ENCODE measurements at regions not wholly inside any gene's neighbourhood (a gene's known extent, or its start where the extent isn't known, plus 50 kb on each side); places are given as distances from the start of the nearest gene placed in this dataset.

GRCh38 chr2:10183146-10183675 is 60.7 kb downstream of the RRM2 start:
- H3K36me3 Mint-ChIP-seq: peaks cover 0 to 10% (median 0%) of the 10 kb centered on the region in 3 donors
- DNase-seq: no peak
- H3K4me1 Mint-ChIP-seq: no peaks in the 10 kb centered on the region
- no peak overlapping the region for H3K4me3 Mint-ChIP-seq
- peaks cover 0 to 2% (median 2%) of the 10 kb centered on the region in 3 donors for H3K27me3 Mint-ChIP-seq (ENCODE audit: low read depth in 3 of 3)
- H3K9me3 Mint-ChIP-seq: no peaks in the 10 kb centered on the region
- H3K27ac Mint-ChIP-seq: no peak overlapping the region

DNA sequence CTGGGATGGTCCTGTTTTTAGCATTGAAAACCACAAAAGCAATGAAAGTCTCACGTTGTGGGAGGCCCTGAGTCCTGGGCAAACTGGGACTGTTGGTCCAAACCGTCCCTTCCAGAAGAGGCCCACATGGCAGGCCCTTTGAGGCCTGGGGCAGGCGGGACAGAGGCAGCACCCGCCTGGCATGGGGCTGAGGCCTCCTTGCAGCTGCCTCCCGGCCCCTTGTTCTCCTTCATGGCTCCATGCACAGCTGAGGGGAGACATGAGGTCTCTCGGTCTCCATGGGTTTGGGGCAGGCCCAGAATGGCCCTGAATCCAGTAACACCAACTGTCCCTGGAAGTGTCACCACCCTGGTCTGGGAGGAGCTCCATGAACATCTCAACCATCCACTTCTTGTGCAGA is 61.9 kb downstream of the RRM2 start:
- Mint-ChIP-seq H3K27ac (no peak overlapping the region), H3K27me3 (ENCODE audit: low read depth in 3 of 3) (peaks cover 0 to 2% (median 2%) of the 10 kb centered on the region in 3 donors), H3K9me3 (no peaks in the 10 kb centered on the region), H3K4me3 (no peak overlapping the region), H3K36me3 (peaks cover 0 to 7% (median 0%) of the 10 kb centered on the region in 3 donors), H3K4me1 (no peaks in the 10 kb centered on the region)
- DNase-seq: no peak

DNA sequence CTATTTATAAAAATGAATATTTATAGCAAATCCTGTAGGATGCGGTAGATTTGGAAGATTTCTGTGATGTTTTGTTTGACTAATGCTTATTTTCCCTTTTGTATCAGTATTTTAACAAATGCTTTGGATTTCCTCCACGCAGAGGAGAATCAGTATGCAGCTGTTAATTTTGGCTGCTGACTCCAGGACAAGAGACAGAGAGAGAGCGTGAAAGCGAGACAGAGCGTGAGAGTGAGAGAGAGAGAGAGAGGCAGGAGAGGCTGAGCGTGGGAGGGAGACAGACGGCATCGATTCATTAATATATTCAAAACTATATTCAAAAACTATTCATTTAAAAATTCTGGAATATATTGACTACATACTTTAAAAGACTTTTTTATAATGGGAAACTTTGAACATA is 62.5 kb downstream of the RRM2 start:
- Mint-ChIP-seq H3K27ac (peak overlapping the region in 1 of 6 donors; percentile 73), H3K4me1 (peaks cover 0 to 3% of the 10 kb centered on the region in 2 donors), H3K9me3 (no peaks in the 10 kb centered on the region), H3K36me3 (peaks cover 0 to 7% (median 0%) of the 10 kb centered on the region in 3 donors), H3K27me3 (ENCODE audit: low read depth in 3 of 3) (peaks cover 0 to 6% (median 5%) of the 10 kb centered on the region in 3 donors), H3K4me3 (no peak overlapping the region)
- no peak for DNase-seq

GRCh38 chr2:10185755-10186154 is 63.2 kb downstream of the RRM2 start:
- DNase-seq: no peak
- no peak overlapping the region for H3K4me3 Mint-ChIP-seq
- H3K4me1 Mint-ChIP-seq: peaks cover 0 to 3% of the 10 kb centered on the region in 2 donors
- peaks cover 0 to 13% (median 7%) of the 10 kb centered on the region in 3 donors for H3K27me3 Mint-ChIP-seq (ENCODE audit: low read depth in 3 of 3)
- peaks cover 0 to 11% (median 0%) of the 10 kb centered on the region in 3 donors for H3K36me3 Mint-ChIP-seq
- peak overlapping the region in 1 of 6 donors; percentile 46 for H3K27ac Mint-ChIP-seq
- H3K9me3 Mint-ChIP-seq: peaks cover 0 to 3% (median 0%) of the 10 kb centered on the region in 6 donors

- DNase-seq: no peak
- peaks cover 0 to 4% (median 0%) of the 10 kb centered on the region in 3 donors for H3K36me3 Mint-ChIP-seq
- peaks cover 0 to 19% (median 7%) of the 10 kb centered on the region in 3 donors for H3K27me3 Mint-ChIP-seq (ENCODE audit: low read depth in 3 of 3)
- peaks cover 0 to 3% (median 0%) of the 10 kb centered on the region in 6 donors for H3K9me3 Mint-ChIP-seq
- H3K4me1 Mint-ChIP-seq: peaks cover 0 to 4% of the 10 kb centered on the region in 2 donors
- H3K4me3 Mint-ChIP-seq: no peak overlapping the region
- no peak overlapping the region for H3K27ac Mint-ChIP-seq
These were observed 64.5 kb downstream of the RRM2 start for GRCh38 chr2:10186868-10187535.

DNA sequence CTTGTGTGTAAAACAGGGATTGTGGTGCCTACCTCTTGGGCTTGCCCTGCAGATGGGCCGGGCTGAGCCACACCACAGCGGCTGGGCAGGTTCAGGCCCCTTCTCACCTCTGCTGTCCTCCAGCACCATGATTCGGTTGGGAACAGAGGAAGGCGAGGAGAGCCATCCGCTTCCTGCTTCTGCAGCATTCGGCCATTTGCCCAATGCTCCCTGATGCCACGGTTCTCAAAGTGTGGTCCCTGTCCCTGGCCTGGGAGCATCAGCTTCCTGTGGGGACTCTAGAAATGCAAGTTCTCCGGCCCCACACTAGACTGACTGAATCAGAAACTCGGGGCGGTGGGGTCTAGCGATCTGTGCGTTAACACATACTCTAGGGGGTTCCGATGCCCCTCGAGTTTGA is 65.1 kb downstream of the RRM2 start:
- H3K4me3 Mint-ChIP-seq: no peak overlapping the region
- peaks cover 0 to 4% (median 0%) of the 10 kb centered on the region in 3 donors for H3K36me3 Mint-ChIP-seq
- DNase-seq: no peak
- peaks cover 0 to 3% (median 0%) of the 10 kb centered on the region in 6 donors for H3K9me3 Mint-ChIP-seq
- H3K4me1 Mint-ChIP-seq: peaks cover 0 to 4% of the 10 kb centered on the region in 2 donors
- peaks cover 0 to 19% (median 7%) of the 10 kb centered on the region in 3 donors for H3K27me3 Mint-ChIP-seq (ENCODE audit: low read depth in 3 of 3)
- no peak overlapping the region for H3K27ac Mint-ChIP-seq

DNA sequence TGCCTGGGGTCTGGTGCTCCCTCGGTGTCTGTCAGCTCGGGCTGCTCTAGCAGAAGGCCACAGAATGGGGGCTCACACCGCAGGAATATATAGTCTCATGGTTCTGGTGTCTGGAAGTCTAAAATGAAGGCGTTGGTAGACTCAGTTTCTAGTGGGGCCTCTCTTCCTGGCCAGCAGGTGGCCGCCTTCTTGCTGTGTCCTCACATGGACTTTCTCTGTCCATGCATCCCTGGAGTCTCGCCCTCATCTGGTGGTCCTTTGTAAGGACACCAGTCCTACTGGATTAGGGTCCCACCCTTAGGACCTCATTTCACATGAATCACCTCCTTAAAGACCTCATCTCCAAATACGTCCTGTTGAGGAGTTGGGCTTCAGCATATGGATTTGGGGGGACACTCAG is 65.7 kb downstream of the RRM2 start:
- Mint-ChIP-seq H3K36me3 (peaks cover 0 to 4% (median 0%) of the 10 kb centered on the region in 3 donors), H3K4me1 (peaks cover 0 to 4% of the 10 kb centered on the region in 2 donors), H3K9me3 (peaks cover 0 to 3% (median 0%) of the 10 kb centered on the region in 6 donors), H3K4me3 (no peak overlapping the region), H3K27ac (peak overlapping the region in 1 of 6 donors; percentile 46), H3K27me3 (ENCODE audit: low read depth in 3 of 3) (peaks cover 0 to 19% (median 7%) of the 10 kb centered on the region in 3 donors)
- no peak for DNase-seq

DNA sequence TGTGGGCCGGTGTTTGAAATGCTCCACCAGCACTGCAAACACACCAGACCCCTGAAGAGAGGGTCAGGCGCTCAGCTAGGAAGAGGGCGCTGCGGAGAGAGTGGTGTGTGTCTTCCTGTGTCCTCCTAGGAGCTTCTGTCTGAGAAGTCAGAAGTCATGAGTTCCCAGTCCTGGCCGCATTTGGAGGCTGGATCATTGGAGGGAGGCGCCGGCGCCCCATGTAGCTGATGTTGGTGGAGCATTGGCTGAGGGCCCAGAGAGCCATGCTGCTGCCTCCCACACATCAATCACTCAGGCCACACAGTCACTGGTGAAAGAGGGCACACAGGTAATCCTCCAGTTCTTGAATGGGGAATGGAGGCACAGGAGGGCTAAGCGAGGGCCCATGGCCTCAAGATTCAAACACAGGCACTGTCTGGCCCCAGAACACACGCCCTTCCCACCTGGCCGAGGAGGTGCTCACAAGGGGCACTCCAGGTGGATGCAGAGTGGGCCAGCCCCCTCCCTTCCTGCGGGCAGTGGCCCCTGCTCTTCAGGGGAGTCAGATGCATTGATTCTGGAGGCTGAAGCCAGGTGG is 66.3 kb downstream of the RRM2 start:
- Mint-ChIP-seq H3K4me3 (no peak overlapping the region), H3K9me3 (peaks cover 0 to 3% (median 0%) of the 10 kb centered on the region in 6 donors), H3K4me1 (peaks cover 0 to 4% of the 10 kb centered on the region in 2 donors), H3K36me3 (peaks cover 0 to 4% (median 0%) of the 10 kb centered on the region in 3 donors), H3K27me3 (ENCODE audit: low read depth in 3 of 3) (peaks cover 0 to 19% (median 7%) of the 10 kb centered on the region in 3 donors), H3K27ac (peak overlapping the region in 2 of 6 donors; percentile 24 to 35)
- DNase-seq: no peak

- peak in 2 of 3 donors; percentile 5 to 9 for DNase-seq
- Mint-ChIP-seq H3K4me3 (peak overlapping the region in 2 of 5 donors; percentile 13 to 22), H3K36me3 (peaks cover 0 to 4% (median 0%) of the 10 kb centered on the region in 3 donors), H3K27me3 (ENCODE audit: low read depth in 3 of 3) (peaks cover 0 to 17% (median 9%) of the 10 kb centered on the region in 3 donors), H3K9me3 (peaks cover 0 to 3% (median 0%) of the 10 kb centered on the region in 6 donors), H3K4me1 (peaks cover 0 to 4% of the 10 kb centered on the region in 2 donors), H3K27ac (peak overlapping the region; percentile 23 to 84 (median 76))
These were observed 67.7 kb downstream of the RRM2 start for GRCh38 chr2:10190255-10190654.

GRCh38 chr2:10190737-10191532 is 68.4 kb downstream of the RRM2 start:
- H3K4me3 Mint-ChIP-seq: peak overlapping the region in 1 of 5 donors; percentile 13
- peaks cover 0 to 4% of the 10 kb centered on the region in 2 donors for H3K4me1 Mint-ChIP-seq
- H3K36me3 Mint-ChIP-seq: peaks cover 0 to 4% (median 0%) of the 10 kb centered on the region in 3 donors
- H3K9me3 Mint-ChIP-seq: peaks cover 0 to 3% (median 0%) of the 10 kb centered on the region in 6 donors
- peak overlapping the region in 5 of 6 donors; percentile 23 to 77 (median 76) for H3K27ac Mint-ChIP-seq
- DNase-seq: no peak
- H3K27me3 Mint-ChIP-seq (ENCODE audit: low read depth in 3 of 3): peaks cover 0 to 17% (median 6%) of the 10 kb centered on the region in 3 donors

- Mint-ChIP-seq H3K4me1 (peaks cover 0 to 4% of the 10 kb centered on the region in 2 donors), H3K9me3 (peaks cover 0 to 3% (median 0%) of the 10 kb centered on the region in 6 donors), H3K36me3 (peaks cover 0 to 4% (median 0%) of the 10 kb centered on the region in 3 donors), H3K27me3 (ENCODE audit: low read depth in 3 of 3) (peaks cover 0 to 17% (median 6%) of the 10 kb centered on the region in 3 donors), H3K27ac (no peak overlapping the region), H3K4me3 (no peak overlapping the region)
- no peak for DNase-seq
These were observed 69.0 kb downstream of the RRM2 start for GRCh38 chr2:10191554-10191953.

DNA sequence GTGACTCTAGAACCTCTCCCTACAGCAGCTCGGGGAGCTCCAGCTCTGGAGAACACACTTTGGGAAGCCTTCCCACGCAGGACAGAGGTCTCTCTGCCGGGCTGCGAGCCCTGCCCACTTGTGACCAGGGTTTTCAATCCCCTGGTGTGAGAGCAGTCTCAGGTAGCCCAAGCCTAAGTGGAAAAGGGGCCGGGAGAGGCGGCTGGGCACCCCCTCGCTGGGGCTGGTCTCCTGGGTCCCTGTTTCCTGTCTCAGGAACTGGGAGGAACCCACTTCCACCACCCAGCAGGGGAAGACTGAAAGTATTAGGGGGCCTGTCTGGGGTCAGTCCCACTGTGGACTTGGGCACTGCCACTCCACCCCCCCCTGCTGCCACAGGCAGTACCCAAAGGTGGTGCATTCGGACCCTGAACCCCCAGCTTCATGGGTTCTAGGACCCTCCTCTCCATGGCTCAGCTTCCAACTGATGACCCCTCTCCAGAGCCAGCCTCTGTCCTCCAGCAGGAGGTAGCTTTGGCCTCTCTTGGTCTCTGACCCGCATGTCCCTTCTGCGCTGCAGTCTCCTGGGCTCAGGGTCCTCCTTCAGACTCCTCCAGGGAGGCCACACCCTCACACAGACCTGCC is 70.0 kb downstream of the RRM2 start:
- DNase-seq: no peak
- H3K4me1 Mint-ChIP-seq: peaks cover 0 to 4% of the 10 kb centered on the region in 2 donors
- H3K36me3 Mint-ChIP-seq: peaks cover 0 to 4% (median 0%) of the 10 kb centered on the region in 3 donors
- H3K27me3 Mint-ChIP-seq (ENCODE audit: low read depth in 3 of 3): peaks cover 0 to 17% (median 6%) of the 10 kb centered on the region in 3 donors
- H3K27ac Mint-ChIP-seq: no peak overlapping the region
- H3K4me3 Mint-ChIP-seq: no peak overlapping the region
- peaks cover 0 to 3% (median 0%) of the 10 kb centered on the region in 6 donors for H3K9me3 Mint-ChIP-seq
